HCT116 (cell line): ENCODE measurements at regions not wholly inside any gene's neighbourhood (a gene's known extent, or its start where the extent isn't known, plus 50 kb on each side); places are given as distances from the start of the nearest gene placed in this dataset.
"Not testable (repeated sequence)": the region's sequence is repeated elsewhere in the genome, so short reads cannot be mapped to it uniquely, and the experiment has no call there.

Experiments used
- ATF3 ChIP-seq: IDR thresholded peaks from 2 replicates; pipeline ENCODE4 v1.6.1; 2012
- CBX3 ChIP-seq: IDR thresholded peaks from 2 replicates; pipeline ENCODE4 v1.6.1; 2012; ENCODE audit warnings: low read depth
- CEBPB ChIP-seq: IDR thresholded peaks from 2 replicates; pipeline ENCODE4 v1.6.1; 2012; ENCODE audit warnings: low read depth
- CTCF ChIP-seq, 3 experiments: fragments of 200-600 bp in 1 of 3; sonication (generic) in 1 of 3; IDR thresholded peaks in 2 of 3; conservative IDR thresholded peaks in 1 of 3; 2 replicates each; pipeline ENCODE4 v1.5.1; 2012 to 2017; ENCODE audit warnings: low read depth in 2 of 3, low read length in 2 of 3, antibody characterized with exemption in 1 of 3, borderline replicate concordance in 1 of 3, control low read depth in 1 of 3, mild to moderate bottlenecking in 1 of 3, mixed read lengths in 1 of 3, mixed run types in 1 of 3, moderate library complexity in 1 of 3; ENCODE audit not compliant: insufficient read depth in 1 of 3
- EGR1 ChIP-seq: IDR thresholded peaks from 2 replicates; pipeline ENCODE4 v1.6.1; 2012; ENCODE audit warnings: low read depth
- EZH2 ChIP-seq: fragments of 200-600 bp; sonication (generic); IDR thresholded peaks from 2 replicates; pipeline ENCODE4 v1.6.1; 2017; ENCODE audit warnings: antibody characterized with exemption, mixed run types
- FOSL1 ChIP-seq: IDR thresholded peaks from 2 replicates; pipeline ENCODE4 v1.6.1; 2012; ENCODE audit warnings: low read depth
- POLR2A ChIP-seq: IDR thresholded peaks from 2 replicates; pipeline ENCODE4 v1.7.0; 2011; ENCODE audit warnings: borderline replicate concordance; ENCODE audit not compliant: insufficient read depth, insufficient read length; ENCODE audit errors: extremely low read depth
- POLR2AphosphoS5 ChIP-seq: IDR thresholded peaks from 2 replicates; pipeline ENCODE4 v1.6.1; 2011; ENCODE audit warnings: mild to moderate bottlenecking, low read depth, low read length, moderate library complexity
- RAD21 ChIP-seq: IDR thresholded peaks from 2 replicates; pipeline ENCODE4 v1.6.1; 2012; ENCODE audit warnings: low read depth, mild to moderate bottlenecking
- SP1 ChIP-seq: IDR thresholded peaks from 2 replicates; pipeline ENCODE4 v1.6.1; 2012; ENCODE audit warnings: low read depth
- SRF ChIP-seq: IDR thresholded peaks from 2 replicates; pipeline ENCODE4 v1.6.1; 2012; ENCODE audit warnings: low read depth
- ZNF274 ChIP-seq: fragments of 200-500 bp; sonication (Bioruptor generic); IDR thresholded peaks from 2 replicates; pipeline ENCODE4 v1.6.1; 2014; ENCODE audit warnings: mild to moderate bottlenecking, low read depth, low read length, inconsistent platforms
- TF ChIP-seq, protein P1 (sequence below): IDR thresholded peaks from 2 replicates; pipeline ENCODE4 v1.6.1; 2012; ENCODE audit warnings: low read depth

DNA sequence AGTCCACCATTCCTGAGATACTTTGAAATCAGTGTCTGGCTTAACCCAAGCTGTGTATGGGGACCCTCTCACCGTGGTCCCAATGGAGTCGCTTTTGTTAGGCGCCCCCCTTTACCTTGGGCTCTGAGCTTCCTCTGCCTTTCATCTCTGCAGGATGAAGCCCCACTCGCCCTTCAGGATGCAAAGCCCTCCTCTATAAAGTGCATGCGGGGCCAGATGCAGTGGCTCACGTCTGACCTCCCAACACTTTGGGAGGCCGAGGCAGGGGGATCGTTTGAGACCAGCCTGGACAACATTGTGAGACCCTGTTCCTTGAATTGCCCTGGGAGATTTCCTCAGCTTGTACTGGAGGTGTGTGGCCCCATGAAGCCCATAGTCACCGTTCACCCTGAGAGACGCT lies 54.7 kb upstream of the APOD start:
- not testable (repeated sequence) for TF ChIP-seq CTCF (IDR thresholded peaks at IDR 0.05 in 2 of 3, conservative IDR thresholded peaks at IDR 0.05 in 1 of 3; ENCODE audit: borderline replicate concordance in 1 of 3, insufficient read depth in 1 of 3, low read depth in 2 of 3, low read length in 2 of 3); EZH2; CBX3; FOSL1; POLR2A; ATF3; ZNF274; EGR1; RAD21; SP1; POLR2AphosphoS5; SRF; CEBPB
- TF ChIP-seq, protein P1, sequence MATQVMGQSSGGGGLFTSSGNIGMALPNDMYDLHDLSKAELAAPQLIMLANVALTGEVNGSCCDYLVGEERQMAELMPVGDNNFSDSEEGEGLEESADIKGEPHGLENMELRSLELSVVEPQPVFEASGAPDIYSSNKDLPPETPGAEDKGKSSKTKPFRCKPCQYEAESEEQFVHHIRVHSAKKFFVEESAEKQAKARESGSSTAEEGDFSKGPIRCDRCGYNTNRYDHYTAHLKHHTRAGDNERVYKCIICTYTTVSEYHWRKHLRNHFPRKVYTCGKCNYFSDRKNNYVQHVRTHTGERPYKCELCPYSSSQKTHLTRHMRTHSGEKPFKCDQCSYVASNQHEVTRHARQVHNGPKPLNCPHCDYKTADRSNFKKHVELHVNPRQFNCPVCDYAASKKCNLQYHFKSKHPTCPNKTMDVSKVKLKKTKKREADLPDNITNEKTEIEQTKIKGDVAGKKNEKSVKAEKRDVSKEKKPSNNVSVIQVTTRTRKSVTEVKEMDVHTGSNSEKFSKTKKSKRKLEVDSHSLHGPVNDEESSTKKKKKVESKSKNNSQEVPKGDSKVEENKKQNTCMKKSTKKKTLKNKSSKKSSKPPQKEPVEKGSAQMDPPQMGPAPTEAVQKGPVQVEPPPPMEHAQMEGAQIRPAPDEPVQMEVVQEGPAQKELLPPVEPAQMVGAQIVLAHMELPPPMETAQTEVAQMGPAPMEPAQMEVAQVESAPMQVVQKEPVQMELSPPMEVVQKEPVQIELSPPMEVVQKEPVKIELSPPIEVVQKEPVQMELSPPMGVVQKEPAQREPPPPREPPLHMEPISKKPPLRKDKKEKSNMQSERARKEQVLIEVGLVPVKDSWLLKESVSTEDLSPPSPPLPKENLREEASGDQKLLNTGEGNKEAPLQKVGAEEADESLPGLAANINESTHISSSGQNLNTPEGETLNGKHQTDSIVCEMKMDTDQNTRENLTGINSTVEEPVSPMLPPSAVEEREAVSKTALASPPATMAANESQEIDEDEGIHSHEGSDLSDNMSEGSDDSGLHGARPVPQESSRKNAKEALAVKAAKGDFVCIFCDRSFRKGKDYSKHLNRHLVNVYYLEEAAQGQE, result not testable (repeated sequence)
